Spleen (tissue), 11 donors: ENCODE measurements at regions not wholly inside any gene's neighbourhood (a gene's known extent, or its start where the extent isn't known, plus 50 kb on each side); places are given as distances from the start of the nearest gene placed in this dataset.

Experiments
- DNase-seq: peaks from one replicate; pipeline ENCODE4 v3.0.0-alpha.2; 2020
- H3K27ac ChIP-seq, 8 donors: fragments of 200-600 bp; sonication (generic) in 7 of 8; 1 replicate in 4 of 8; 2 replicates in 4 of 8; pipeline versions ENCODE4 v1.5.0 to v1.8.0; 2016 to 2021; ENCODE audit warnings: inconsistent platforms in 4 of 8, mild to moderate bottlenecking in 4 of 8, moderate library complexity in 1 of 8
- H3K27me3 ChIP-seq, 7 donors: fragments of 200-600 bp; sonication (generic) in 6 of 7; replicated peaks in 1 of 7; 1 replicate in 4 of 7; 2 replicates in 3 of 7; pipeline versions ENCODE4 v1.5.0 to v1.8.0; 2016 to 2021; ENCODE audit warnings: inconsistent platforms in 3 of 7, mild to moderate bottlenecking in 1 of 7
- H3K36me3 ChIP-seq, 6 donors: fragments of 200-600 bp; sonication (generic) in 5 of 6; 1 replicate in 4 of 6; 2 replicates in 2 of 6; pipeline versions ENCODE4 v1.5.0 to v1.8.0; 2016 to 2021; ENCODE audit warnings: inconsistent platforms in 2 of 6
- H3K4me1 ChIP-seq, 6 donors: fragments of 200-600 bp; sonication (generic) in 5 of 6; 1 replicate in 3 of 6; 2 replicates in 3 of 6; pipeline versions ENCODE4 v1.5.0 to v1.8.0; 2016 to 2021; ENCODE audit warnings: inconsistent platforms in 3 of 6
- H3K4me3 ChIP-seq, 8 donors: fragments of 200-600 bp; sonication (generic) in 7 of 8; 1 replicate in 4 of 8; 2 replicates in 4 of 8; pipeline versions ENCODE4 v1.5.0 to v1.8.0; 2016 to 2021; ENCODE audit warnings: inconsistent platforms in 4 of 8, mild to moderate bottlenecking in 4 of 8, moderate library complexity in 2 of 8
- H3K9me3 ChIP-seq, 8 donors: fragments of 200-600 bp; sonication (generic) in 7 of 8; 1 replicate in 4 of 8; 2 replicates in 4 of 8; pipeline versions ENCODE4 v1.5.0 to v1.8.0; 2016 to 2021; ENCODE audit warnings: inconsistent platforms in 4 of 8
- POLR2A ChIP-seq, 3 donors: fragments of 450-650 bp; IDR thresholded peaks; one replicate each; pipeline ENCODE4 v1.5.1; 2017; ENCODE audit warnings: antibody characterized with exemption in 3 of 3, mild to moderate bottlenecking in 1 of 3
- POLR2AphosphoS5 ChIP-seq, 3 donors: sonication (generic); formaldehyde crosslinking; IDR thresholded peaks; one replicate each; pipeline ENCODE4 v1.5.1; 2017; ENCODE audit warnings: antibody characterized with exemption in 3 of 3
- WGBS, 5 donors: extraction: QIAGEN DNeasy Blood & Tissue Kit in 3 of 5; methylation state at CpG; one replicate each; pipeline versions ENCODE4 v1.1.5 to v1.1.7; 2013 to 2018; 5-methylcytosine and 5-hydroxymethylcytosine counted together
- intact Hi-C: fragments of 100-400 bp; cut with DNase I; formaldehyde crosslinking; loops from one replicate; pipeline ENCODE4 v1.15.0; 2023; ENCODE audit warnings: low total_unique reads
- TF ChIP-seq, protein P1 (sequence below), 11 experiments: fragments of 200-600 bp in 7 of 11; fragments of 450-650 bp in 4 of 11; sonication (generic) in 4 of 11; IDR thresholded peaks in 8 of 11; conservative IDR thresholded peaks in 3 of 11; 1 replicate in 7 of 11; 2 replicates in 4 of 11; pipeline versions ENCODE4 v1.4.0 to v1.8.0; 2016 to 2021; ENCODE audit warnings: antibody characterized with exemption in 11 of 11, inconsistent platforms in 4 of 11, mild to moderate bottlenecking in 1 of 11
- donor health status: healthy with polysubstance abuse.
- donor health status: DM: no; HTN: no; CAD: no; lungs with moderate emphysema.
- donor health status: DM: no; HTN: no; CAD: no.
- donor health status: Bipolar disorder and iron deficiency.
- donor health status: healthy.
- donor health status: DM: no; HTN: no; CAD: no.
- donor health status: DM: yes; HTN: yes; CAD: no.

- TF ChIP-seq POLR2A (IDR thresholded peaks at IDR 0.05) (no peak), POLR2AphosphoS5 (IDR thresholded peaks at IDR 0.05) (no peak)
- TF ChIP-seq, protein P1, sequence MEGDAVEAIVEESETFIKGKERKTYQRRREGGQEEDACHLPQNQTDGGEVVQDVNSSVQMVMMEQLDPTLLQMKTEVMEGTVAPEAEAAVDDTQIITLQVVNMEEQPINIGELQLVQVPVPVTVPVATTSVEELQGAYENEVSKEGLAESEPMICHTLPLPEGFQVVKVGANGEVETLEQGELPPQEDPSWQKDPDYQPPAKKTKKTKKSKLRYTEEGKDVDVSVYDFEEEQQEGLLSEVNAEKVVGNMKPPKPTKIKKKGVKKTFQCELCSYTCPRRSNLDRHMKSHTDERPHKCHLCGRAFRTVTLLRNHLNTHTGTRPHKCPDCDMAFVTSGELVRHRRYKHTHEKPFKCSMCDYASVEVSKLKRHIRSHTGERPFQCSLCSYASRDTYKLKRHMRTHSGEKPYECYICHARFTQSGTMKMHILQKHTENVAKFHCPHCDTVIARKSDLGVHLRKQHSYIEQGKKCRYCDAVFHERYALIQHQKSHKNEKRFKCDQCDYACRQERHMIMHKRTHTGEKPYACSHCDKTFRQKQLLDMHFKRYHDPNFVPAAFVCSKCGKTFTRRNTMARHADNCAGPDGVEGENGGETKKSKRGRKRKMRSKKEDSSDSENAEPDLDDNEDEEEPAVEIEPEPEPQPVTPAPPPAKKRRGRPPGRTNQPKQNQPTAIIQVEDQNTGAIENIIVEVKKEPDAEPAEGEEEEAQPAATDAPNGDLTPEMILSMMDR (IDR thresholded peaks at IDR 0.05 in 8 of 11, conservative IDR thresholded peaks at IDR 0.05 in 3 of 11): no peak
- H3K27me3 ChIP-seq: no peaks in the 10 kb centered on the region
- H3K27ac ChIP-seq: no peak overlapping the region
- H3K9me3 ChIP-seq: no peaks in the 10 kb centered on the region
- intact Hi-C loops: no loop called here
- DNase-seq: no peak
- H3K4me3 ChIP-seq: no peak overlapping the region
- H3K4me1 ChIP-seq: peaks cover 0 to 8% (median 4%) of the 10 kb centered on the region in 6 donors
- no peaks in the 10 kb centered on the region for H3K36me3 ChIP-seq
- 82 to 92% (median 89%) methylated on average over 8 of the region's 8 CpGs for WGBS, 5 donors
Measured at GRCh38 chr2:145028101-145028920, 508.4 kb upstream of the ZEB2 start.

DNA sequence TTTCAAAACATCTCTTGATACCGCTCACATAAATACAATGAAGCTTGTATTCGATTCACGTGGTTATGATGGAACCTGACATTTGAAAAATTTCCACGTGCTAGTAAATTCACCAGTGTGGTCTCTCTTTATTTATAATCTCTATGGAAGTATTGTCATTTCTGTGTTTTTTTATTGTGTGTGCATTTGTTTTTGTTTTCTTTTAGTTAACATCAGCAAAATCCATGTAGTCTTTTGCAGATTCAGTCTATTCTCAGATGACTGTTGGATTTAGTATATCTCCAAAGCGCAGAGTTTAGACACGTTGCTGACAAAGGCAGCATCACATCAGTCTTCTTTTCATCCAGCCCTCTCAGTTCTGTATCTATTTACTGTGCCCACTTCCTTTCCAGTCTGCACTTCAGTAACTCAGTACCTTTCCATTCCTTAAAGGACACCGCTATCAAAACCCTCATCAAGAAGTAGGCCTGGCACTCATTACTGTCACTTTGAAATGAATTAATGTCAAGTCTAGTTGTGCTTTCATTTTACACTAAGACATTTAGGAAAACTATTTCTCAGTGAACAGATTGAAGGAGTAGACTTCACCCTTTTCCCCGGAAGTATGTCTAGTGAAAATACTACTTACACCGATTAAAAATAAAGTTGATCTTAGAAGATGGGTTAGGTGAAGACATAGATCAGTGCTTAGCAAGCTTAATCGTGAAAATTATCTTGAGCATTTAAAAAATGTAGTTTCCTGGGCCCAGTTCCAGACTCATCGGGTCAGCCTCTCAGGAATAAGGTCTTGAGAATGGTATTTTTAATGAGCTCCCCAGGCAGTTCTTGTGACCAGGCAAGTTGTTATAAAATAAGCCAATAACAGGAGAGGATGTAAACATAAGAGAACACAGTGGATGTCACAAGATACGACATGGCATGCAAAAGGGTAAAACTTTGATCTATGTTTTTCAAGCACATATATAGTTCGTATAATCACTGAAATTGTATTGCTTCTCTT, 506.8 kb upstream of the ZEB2 start:
- Histone ChIP-seq H3K36me3 (no peaks in the 10 kb centered on the region), H3K27me3 (no peaks in the 10 kb centered on the region), H3K4me3 (no peak overlapping the region), H3K27ac (no peak overlapping the region), H3K4me1 (peaks cover 0 to 20% (median 4%) of the 10 kb centered on the region in 6 donors), H3K9me3 (no peaks in the 10 kb centered on the region)
- intact Hi-C loops: no loop called here
- WGBS, 5 donors: 85 to 94% (median 89%) methylated on average over 13 of the region's 13 CpGs
- no peak for DNase-seq
- TF ChIP-seq POLR2A (IDR thresholded peaks at IDR 0.05) (no peak), POLR2AphosphoS5 (IDR thresholded peaks at IDR 0.05) (no peak)
- TF ChIP-seq, protein P1 (IDR thresholded peaks at IDR 0.05 in 8 of 11, conservative IDR thresholded peaks at IDR 0.05 in 3 of 11): no peak

- no peaks in the 10 kb centered on the region for H3K9me3 ChIP-seq
- intact Hi-C loops: no loop called here
- H3K36me3 ChIP-seq: no peaks in the 10 kb centered on the region
- no peak for DNase-seq
- H3K4me1 ChIP-seq: peaks cover 0 to 20% (median 4%) of the 10 kb centered on the region in 6 donors
- 95 to 97% (median 97%) methylated on average over 1 of the region's 1 CpG for WGBS, 5 donors
- H3K27me3 ChIP-seq: no peaks in the 10 kb centered on the region
- no peak for TF ChIP-seq POLR2AphosphoS5 (IDR thresholded peaks at IDR 0.05)
- TF ChIP-seq, protein P1 (IDR thresholded peaks at IDR 0.05 in 8 of 11, conservative IDR thresholded peaks at IDR 0.05 in 3 of 11): no peak
- TF ChIP-seq POLR2A (IDR thresholded peaks at IDR 0.05): no peak
- no peak overlapping the region for H3K4me3 ChIP-seq
- no peak overlapping the region for H3K27ac ChIP-seq
Measured at GRCh38 chr2:145025382-145025781, 505.5 kb upstream of the ZEB2 start.
